ENCODE measurements at regions not wholly inside any gene's neighbourhood (a gene's known extent, or its start where the extent isn't known, plus 50 kb on each side); places are given as distances from the start of the nearest gene placed in this dataset. TPM values are rescaled to one million over a fixed set of nuclear protein-coding genes. Genes with fewer than 3 reads are reported as not detected.

GRCh38 chrX:138408101-138408500, 303.4 kb downstream of the FGF13 start:
- Histone ChIP-seq H2BK5ac (ENCODE audit: low read length) (no peak overlapping the region), H3K79me1 (ENCODE audit: low read length) (no peaks in the 10 kb centered on the region), H3K56ac (ENCODE audit: low read length) (no peak overlapping the region), H3K27me3 (ENCODE audit: insufficient read depth, low read length, poor library complexity) (no peaks in the 10 kb centered on the region), H4K8ac (ENCODE audit: low read depth, low read length) (no peak overlapping the region), H3K23ac (ENCODE audit: low read length) (no peak overlapping the region), H3K79me2 (ENCODE audit: control insufficient read depth, insufficient read depth, low read length) (no peaks in the 10 kb centered on the region), H3K4ac (ENCODE audit: low read depth, low read length) (no peak overlapping the region), H3K4me3 (ENCODE audit: low read length) (no peak overlapping the region), H2AK5ac (ENCODE audit: low read length) (no peak overlapping the region), H4K5ac (ENCODE audit: low read length) (no peak overlapping the region), H3K36me3 (ENCODE audit: control insufficient read depth, insufficient read depth, low read length) (no peaks in the 10 kb centered on the region), H3K9ac (ENCODE audit: low read length) (no peak overlapping the region), H2BK15ac (replicated peaks; ENCODE audit: low read depth) (no peak overlapping the region), H3K4me2 (ENCODE audit: low read length) (no peak overlapping the region), H3K27ac (ENCODE audit: low read depth, low read length) (no peak overlapping the region), H3K18ac (ENCODE audit: low read length) (no peak overlapping the region), H2BK120ac (ENCODE audit: low read depth, low read length) (no peak overlapping the region), H3K4me1 (ENCODE audit: control insufficient read depth, low read depth, low read length) (no peaks in the 10 kb centered on the region)
- DNase-seq = no peak
- WGBS (ENCODE audit: extremely low coverage, insufficient coverage, low lambda C conversion rate) = no CpG with 5 or more reads among the region's 3 CpGs

- no peak overlapping the region for H2BK15ac ChIP-seq (replicated peaks; ENCODE audit: low read depth)
- H3K56ac ChIP-seq (ENCODE audit: low read length) = no peak overlapping the region
- no peak overlapping the region for H3K4me2 ChIP-seq (ENCODE audit: low read length)
- H3K23ac ChIP-seq (ENCODE audit: low read length) = no peak overlapping the region
- no peaks in the 10 kb centered on the region for H3K79me2 ChIP-seq (ENCODE audit: control insufficient read depth, insufficient read depth, low read length)
- H2BK5ac ChIP-seq (ENCODE audit: low read length) = no peak overlapping the region
- DNase-seq = no peak
- H4K5ac ChIP-seq (ENCODE audit: low read length) = no peak overlapping the region
- no peaks in the 10 kb centered on the region for H3K36me3 ChIP-seq (ENCODE audit: control insufficient read depth, insufficient read depth, low read length)
- no peak overlapping the region for H2BK120ac ChIP-seq (ENCODE audit: low read depth, low read length)
- H3K9ac ChIP-seq (ENCODE audit: low read length) = no peak overlapping the region
- H3K79me1 ChIP-seq (ENCODE audit: low read length) = no peaks in the 10 kb centered on the region
- no peak overlapping the region for H3K4me3 ChIP-seq (ENCODE audit: low read length)
- H4K8ac ChIP-seq (ENCODE audit: low read depth, low read length) = no peak overlapping the region
- no peak overlapping the region for H3K18ac ChIP-seq (ENCODE audit: low read length)
- no peak overlapping the region for H3K27ac ChIP-seq (ENCODE audit: low read depth, low read length)
- H3K4ac ChIP-seq (ENCODE audit: low read depth, low read length) = no peak overlapping the region
- no peak overlapping the region for H2AK5ac ChIP-seq (ENCODE audit: low read length)
- no CpG with 5 or more reads among the region's 2 CpGs for WGBS (ENCODE audit: extremely low coverage, insufficient coverage, low lambda C conversion rate)
- H3K4me1 ChIP-seq (ENCODE audit: control insufficient read depth, low read depth, low read length) = no peaks in the 10 kb centered on the region
- no peaks in the 10 kb centered on the region for H3K27me3 ChIP-seq (ENCODE audit: insufficient read depth, low read length, poor library complexity)
Measured at GRCh38 chrX:138411048-138411447, 300.5 kb downstream of the FGF13 start.

Small RNA genes lying in the stretch of these regions (small RNA-seq; reads per million reads assigned to genes)
- gene RN7SKP31 (ENCODE audit: insufficient read depth) = not detected
- not detected for gene RNU6-985P (ENCODE audit: insufficient read depth)

Data from mesendoderm (in vitro differentiated cells).